Lower leg skin (tissue), 3 donors: ENCODE measurements at regions not wholly inside any gene's neighbourhood (a gene's known extent, or its start where the extent isn't known, plus 50 kb on each side); places are given as distances from the start of the nearest gene placed in this dataset.

Source experiments
- POLR2A ChIP-seq, 2 donors: fragments of 450-650 bp; IDR thresholded peaks; one replicate each; pipeline ENCODE4 v1.6.1; 2016 to 2017; ENCODE audit warnings: antibody characterized with exemption in 2 of 2, mild to moderate bottlenecking in 1 of 2, moderate library complexity in 1 of 2
- TF ChIP-seq, protein P1 (sequence below), 3 donors: fragments of 450-650 bp; IDR thresholded peaks; one replicate each; pipeline ENCODE4 v1.5.1; 2016; ENCODE audit warnings: antibody characterized with exemption in 3 of 3, mild to moderate bottlenecking in 3 of 3, moderate library complexity in 2 of 3

DNA sequence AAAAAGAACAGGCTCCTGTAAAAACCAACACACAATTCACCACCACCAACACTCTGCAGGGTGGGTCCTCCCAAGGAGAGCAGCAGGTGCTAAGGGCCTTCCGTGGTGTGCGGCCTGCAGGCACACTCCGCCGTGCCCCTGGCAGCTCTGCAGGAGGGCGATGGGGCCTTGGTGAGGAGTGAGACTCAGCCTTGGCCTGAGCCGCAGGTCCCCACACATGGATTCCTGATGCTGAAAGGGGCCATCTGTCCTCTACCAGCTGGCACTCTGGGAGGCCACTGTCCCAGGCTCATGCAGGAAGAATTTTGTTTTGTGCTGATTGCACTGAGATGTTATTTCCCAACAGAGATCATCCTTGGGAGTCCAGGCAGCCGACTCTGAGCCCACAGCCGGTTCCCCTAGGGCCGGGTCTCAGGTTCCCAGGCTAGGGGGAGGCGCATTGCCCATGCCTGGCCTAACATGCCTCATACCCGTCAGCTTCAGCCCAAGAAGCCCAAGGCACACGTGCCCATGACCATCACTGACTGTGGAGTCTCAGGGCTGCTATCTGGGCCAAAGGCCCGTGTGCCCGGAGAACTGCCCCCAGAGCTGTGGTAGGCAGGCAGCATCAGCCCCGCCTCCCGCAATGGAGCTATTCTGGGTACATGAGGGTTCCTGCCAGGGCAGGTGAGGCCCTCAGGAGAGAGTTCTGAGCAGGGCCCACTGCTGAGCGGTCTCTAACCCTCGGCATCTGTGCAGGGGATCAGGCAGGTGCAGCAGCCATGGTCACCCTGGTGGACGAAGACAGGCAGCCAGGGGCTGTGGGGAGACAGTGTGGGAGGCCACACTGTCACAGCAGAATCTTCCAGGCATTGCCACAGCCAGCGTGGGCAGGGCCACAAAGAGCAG, 97.9 kb upstream of the ZNF469 start:
- TF ChIP-seq, protein P1, sequence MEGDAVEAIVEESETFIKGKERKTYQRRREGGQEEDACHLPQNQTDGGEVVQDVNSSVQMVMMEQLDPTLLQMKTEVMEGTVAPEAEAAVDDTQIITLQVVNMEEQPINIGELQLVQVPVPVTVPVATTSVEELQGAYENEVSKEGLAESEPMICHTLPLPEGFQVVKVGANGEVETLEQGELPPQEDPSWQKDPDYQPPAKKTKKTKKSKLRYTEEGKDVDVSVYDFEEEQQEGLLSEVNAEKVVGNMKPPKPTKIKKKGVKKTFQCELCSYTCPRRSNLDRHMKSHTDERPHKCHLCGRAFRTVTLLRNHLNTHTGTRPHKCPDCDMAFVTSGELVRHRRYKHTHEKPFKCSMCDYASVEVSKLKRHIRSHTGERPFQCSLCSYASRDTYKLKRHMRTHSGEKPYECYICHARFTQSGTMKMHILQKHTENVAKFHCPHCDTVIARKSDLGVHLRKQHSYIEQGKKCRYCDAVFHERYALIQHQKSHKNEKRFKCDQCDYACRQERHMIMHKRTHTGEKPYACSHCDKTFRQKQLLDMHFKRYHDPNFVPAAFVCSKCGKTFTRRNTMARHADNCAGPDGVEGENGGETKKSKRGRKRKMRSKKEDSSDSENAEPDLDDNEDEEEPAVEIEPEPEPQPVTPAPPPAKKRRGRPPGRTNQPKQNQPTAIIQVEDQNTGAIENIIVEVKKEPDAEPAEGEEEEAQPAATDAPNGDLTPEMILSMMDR (IDR thresholded peaks at IDR 0.05): no peak
- no peak for TF ChIP-seq POLR2A (IDR thresholded peaks at IDR 0.05)
